Cardiac muscle cell (in vitro differentiated cells and primary cell): ENCODE measurements at regions not wholly inside any gene's neighbourhood (a gene's known extent, or its start where the extent isn't known, plus 50 kb on each side); places are given as distances from the start of the nearest gene placed in this dataset.
"Not testable (repeated sequence)": the region's sequence is repeated elsewhere in the genome, so short reads cannot be mapped to it uniquely, and the experiment has no call there.

Experiments
- DNase-seq, 2 donors: peaks; one replicate each; pipeline versions ENCODE4 v3.0.0 to v3.0.0-alpha.2; 2010 to 2017; ENCODE audit warnings: low read depth in 1 of 2, low spot score in 1 of 2
- H3K27ac ChIP-seq: fragments of 200-600 bp; sonication (generic); 2 replicates; pipeline ENCODE4 v1.5.1; 2016
- H3K27me3 ChIP-seq: fragments of 200-600 bp; sonication (generic); 2 replicates; pipeline ENCODE4 v1.6.0; 2016; ENCODE audit warnings: control low read depth
- H3K36me3 ChIP-seq: fragments of 200-600 bp; sonication (generic); 2 replicates; pipeline ENCODE4 v1.5.1; 2016; ENCODE audit warnings: control low read depth
- H3K4me1 ChIP-seq: fragments of 200-600 bp; sonication (generic); 2 replicates; pipeline ENCODE4 v1.8.1; 2017; ENCODE audit warnings: low read depth, mild to moderate bottlenecking, mixed run types
- H3K4me3 ChIP-seq: fragments of 200-600 bp; sonication (generic); 2 replicates; pipeline ENCODE4 v1.5.1; 2016; ENCODE audit warnings: mild to moderate bottlenecking
- H3K9me3 ChIP-seq: fragments of 200-600 bp; sonication (generic); 2 replicates; pipeline ENCODE4 v1.5.1; 2017; ENCODE audit warnings: low read depth, mild to moderate bottlenecking, control low read depth
- TF ChIP-seq, protein P1 (sequence below): IDR thresholded peaks from 2 replicates; pipeline ENCODE4 v1.5.1; 2012; ENCODE audit warnings: low read depth, mild to moderate bottlenecking, low read length

DNA sequence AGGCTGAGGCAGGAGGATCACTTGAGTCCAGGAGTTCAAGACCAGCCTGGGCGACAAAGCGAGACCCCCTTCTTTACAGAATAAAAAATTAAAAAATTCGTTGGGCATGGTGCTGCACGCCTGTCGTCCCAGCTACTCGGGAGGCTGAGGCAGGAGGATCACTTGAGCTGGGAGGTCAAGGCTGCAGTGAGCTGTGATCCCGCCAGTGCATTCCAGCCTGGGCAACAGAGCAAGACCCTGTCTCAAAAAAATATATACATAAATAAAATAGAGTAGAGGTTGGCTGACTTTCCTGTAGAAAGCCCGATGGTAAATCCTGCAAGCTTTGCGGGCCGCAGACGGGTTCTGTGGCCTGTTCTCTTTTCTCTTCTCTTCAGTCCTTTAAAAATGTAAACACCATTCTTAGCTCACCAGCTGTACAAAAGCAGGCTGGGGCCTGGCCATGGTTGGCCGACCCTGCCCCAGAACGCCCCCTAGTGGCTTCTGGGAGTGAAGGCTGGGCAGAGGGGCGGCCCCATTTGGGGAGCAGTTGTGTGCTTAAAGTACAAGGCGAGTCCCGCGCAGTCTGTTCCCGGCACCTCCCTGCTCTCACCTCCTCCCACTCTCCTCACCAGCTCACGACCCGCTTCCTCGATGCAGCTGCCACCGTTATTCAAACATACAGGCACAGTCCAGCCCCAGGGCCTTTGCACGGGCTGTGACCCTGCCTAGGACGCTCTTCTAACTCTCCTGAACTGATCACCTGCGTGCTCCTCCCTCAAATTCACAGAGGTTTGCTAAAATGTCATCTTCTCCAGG, 109.5 kb downstream of the CRLF3 start:
- not testable (repeated sequence) for H3K27ac ChIP-seq
- peak; percentile 21 to 54 for DNase-seq
- TF ChIP-seq, protein P1, sequence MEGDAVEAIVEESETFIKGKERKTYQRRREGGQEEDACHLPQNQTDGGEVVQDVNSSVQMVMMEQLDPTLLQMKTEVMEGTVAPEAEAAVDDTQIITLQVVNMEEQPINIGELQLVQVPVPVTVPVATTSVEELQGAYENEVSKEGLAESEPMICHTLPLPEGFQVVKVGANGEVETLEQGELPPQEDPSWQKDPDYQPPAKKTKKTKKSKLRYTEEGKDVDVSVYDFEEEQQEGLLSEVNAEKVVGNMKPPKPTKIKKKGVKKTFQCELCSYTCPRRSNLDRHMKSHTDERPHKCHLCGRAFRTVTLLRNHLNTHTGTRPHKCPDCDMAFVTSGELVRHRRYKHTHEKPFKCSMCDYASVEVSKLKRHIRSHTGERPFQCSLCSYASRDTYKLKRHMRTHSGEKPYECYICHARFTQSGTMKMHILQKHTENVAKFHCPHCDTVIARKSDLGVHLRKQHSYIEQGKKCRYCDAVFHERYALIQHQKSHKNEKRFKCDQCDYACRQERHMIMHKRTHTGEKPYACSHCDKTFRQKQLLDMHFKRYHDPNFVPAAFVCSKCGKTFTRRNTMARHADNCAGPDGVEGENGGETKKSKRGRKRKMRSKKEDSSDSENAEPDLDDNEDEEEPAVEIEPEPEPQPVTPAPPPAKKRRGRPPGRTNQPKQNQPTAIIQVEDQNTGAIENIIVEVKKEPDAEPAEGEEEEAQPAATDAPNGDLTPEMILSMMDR, result peak; percentile 54

DNA sequence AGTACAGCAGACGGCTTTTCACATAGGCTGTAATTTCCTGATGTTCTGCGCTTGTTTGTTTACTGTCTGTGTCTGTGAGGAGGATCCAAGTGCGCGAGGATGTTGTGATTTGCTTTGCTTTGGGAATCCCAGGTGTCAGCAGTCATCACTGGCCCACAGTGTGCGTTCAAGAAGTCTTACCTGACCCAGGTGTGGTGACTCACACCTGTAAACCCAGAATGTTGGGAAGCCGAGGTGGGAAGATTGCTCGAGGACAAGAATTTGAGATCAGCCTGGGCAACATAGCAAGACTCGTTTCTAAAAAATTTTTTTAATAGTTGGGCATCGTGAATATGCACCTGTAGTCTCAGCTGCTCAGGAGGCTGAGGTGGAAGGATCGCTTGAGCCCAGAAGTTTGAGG, 110.7 kb downstream of the CRLF3 start:
- not testable (repeated sequence) for H3K4me1 ChIP-seq, H3K4me3 ChIP-seq, H3K27ac ChIP-seq, DNase-seq, H3K9me3 ChIP-seq, H3K36me3 ChIP-seq, H3K27me3 ChIP-seq

More for the DNA sequence above, 109.5 kb downstream of the CRLF3 start:
- H3K4me1 ChIP-seq, H3K9me3 ChIP-seq, H3K4me3 ChIP-seq, H3K27me3 ChIP-seq, H3K36me3 ChIP-seq: not testable (repeated sequence)

DNA sequence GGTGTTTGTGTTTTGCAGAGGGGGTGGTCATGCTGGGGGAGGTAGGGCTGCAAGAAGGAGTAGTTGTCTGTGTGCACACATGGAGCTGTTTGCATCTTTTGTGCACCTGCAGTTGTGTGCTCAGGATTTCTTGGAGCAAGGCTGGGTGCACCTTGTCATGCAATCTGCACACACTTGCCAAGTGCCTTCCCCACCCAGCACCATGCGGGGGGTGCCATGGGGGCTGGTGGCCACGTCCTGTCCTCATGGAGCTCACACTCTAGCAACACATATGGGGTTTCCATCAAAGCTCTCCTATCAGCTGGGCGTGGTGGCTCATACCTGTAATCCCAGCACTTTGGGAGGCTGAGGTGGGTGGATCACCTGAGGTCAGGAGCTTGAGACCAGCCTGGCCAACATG, 111.6 kb downstream of the CRLF3 start:
- not testable (repeated sequence) for H3K4me1 ChIP-seq, H3K9me3 ChIP-seq, H3K27ac ChIP-seq, DNase-seq, H3K4me3 ChIP-seq, H3K27me3 ChIP-seq, H3K36me3 ChIP-seq

DNA sequence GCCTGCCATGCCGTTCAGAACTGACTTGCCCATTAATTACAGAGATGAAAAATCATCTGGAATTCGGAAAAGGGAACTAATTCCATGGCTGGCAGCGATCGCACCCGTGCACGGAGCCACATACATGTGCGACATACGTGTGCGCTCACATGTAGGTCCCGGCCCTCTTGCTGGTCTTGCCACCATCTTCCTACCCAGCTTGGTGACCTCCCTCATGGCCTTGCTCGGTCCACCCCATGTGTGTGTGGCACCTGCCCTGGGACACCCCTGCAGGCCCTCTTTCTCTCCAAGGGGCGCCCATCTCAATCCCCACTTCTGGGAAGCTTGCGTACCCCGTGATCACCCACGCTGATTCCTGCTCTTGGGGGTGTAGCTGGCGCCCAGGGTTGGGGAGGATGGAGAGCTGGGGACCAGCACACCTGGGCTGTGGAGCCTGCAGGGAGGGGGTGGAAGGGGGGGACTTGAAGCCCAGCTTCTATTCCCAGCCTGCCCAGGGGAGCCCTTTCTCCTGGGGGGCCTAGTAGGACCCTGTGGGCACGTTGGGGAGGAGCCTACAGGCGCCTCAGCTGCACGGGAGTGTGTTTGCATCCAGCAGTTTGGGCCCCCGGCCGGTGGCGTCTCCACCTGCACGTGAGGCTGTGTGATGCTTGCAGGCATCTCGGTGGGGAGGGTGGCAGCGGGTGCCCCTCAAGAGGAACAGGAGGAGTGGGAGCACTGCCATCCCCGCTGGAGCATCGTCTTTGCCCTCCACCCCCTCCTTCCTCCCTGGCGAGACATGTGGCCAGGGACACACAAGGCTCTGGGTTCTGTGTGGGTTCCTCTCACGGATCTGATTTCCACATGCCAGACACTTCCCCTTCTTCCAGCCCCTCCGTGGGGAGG, 112.6 kb downstream of the CRLF3 start:
- H3K9me3 ChIP-seq, H3K4me3 ChIP-seq, H3K27me3 ChIP-seq, H3K4me1 ChIP-seq, H3K27ac ChIP-seq, DNase-seq, H3K36me3 ChIP-seq: not testable (repeated sequence)

DNA sequence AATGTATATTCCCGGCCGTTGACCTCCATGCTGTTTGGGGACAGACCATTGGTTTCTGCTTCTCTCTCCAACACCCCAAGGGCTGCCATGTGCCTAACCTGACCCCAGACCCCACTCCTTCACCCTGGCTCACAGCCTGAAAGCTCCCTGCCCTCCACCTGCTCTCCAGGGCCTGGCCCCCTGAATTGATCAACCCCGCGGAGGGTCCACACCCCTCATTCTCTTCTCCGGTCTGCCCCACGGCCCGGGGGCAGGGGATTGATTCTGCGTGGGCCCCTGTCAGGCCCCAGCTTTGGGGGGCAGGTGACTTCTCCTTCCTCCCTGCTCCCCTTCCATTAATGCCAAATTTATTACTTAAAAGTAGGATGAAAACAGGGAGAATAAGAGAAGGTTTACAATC, 113.3 kb downstream of the CRLF3 start:
- H3K36me3 ChIP-seq, H3K27ac ChIP-seq, H3K27me3 ChIP-seq, H3K9me3 ChIP-seq, DNase-seq, H3K4me1 ChIP-seq: not testable (repeated sequence)
- H3K4me3 ChIP-seq, result peak overlapping the region; percentile 71

DNA sequence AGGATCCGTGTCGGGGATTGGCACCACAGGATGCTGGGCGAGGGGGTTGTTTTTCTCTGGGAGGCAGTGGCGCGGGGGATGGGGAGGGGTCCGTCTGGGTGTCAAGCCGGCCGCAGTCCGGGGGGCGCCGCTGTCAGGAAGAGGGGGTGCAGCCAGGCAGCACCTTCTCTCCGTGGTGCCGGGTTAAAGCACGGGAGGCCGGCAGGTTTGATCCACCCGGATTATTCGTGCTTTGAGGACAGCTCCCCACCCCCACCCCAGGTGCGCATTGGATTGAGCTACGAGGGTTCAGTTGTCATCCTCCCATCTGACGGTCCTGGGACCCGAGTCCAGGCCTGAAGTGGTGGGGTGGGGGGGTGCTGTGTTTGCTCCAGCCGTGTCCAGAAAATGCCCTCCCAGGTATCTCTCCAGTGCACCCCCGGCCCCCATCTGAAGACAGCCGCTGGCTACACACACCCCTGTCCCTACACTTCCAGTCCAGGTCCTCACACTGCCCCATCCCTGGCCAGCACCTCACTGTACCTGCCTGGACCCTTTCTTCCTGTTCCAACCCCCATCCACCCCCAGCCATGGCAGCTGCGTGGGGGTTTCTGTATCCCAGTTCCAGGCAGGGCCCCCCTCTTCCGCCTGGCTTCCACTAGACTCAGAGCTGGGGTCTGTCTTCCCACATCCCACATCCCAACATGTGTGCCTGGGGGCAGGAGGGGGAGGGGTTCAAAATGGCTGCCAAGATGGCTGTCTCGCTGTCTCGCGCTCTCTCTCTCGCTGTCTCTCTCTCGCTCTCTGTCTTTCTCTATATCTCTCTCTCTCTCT, 114.0 kb downstream of the CRLF3 start:
- peak overlapping the region; percentile 7 for H3K27ac ChIP-seq
- not testable (repeated sequence) for DNase-seq, H3K9me3 ChIP-seq, H3K27me3 ChIP-seq, H3K36me3 ChIP-seq, H3K4me1 ChIP-seq
- peak overlapping the region; percentile 71 for H3K4me3 ChIP-seq

DNA sequence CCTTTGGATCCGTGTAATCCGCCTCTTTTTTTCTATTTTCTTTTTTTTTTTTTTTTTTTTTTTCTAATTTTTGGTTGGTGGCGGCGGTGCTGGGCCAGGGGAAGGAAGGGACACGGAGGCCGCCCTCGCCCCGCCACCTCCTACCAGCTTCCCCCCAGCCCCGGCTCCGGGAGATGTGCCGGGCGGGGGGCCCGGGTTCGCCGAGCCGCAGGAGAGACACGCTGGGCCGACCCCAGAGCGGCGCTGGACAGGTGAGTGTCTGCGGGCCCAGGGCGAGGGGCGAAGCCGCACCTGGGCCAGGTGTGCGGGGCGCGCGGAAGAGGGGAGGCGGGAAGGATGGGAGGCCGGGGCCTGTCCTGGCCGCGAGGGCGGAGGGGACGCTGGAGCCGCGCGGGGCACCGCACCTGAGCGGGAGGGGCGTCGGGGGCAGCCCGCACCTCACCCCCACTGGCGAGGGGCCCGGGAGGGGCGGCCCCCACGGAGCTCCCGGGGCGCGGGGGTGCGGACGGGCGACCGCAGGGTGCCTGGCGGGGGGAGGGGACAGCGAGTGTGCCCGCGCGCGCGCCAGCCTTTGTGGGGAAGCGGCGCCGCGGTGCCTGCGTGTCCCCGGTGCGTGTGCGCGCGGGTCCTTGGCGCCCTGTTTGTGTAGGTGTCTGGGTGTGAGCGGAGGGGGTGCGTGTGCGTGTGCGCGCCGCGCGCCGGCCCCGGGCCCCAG, 114.8 kb downstream of the CRLF3 start:
- H3K27ac ChIP-seq, result peak overlapping the region; percentile 7
- not testable (repeated sequence) for H3K4me1 ChIP-seq, H3K9me3 ChIP-seq, H3K27me3 ChIP-seq, H3K36me3 ChIP-seq
- DNase-seq, result peak in 1 of 2 donors; percentile 43
- peak overlapping the region; percentile 71 for H3K4me3 ChIP-seq

DNA sequence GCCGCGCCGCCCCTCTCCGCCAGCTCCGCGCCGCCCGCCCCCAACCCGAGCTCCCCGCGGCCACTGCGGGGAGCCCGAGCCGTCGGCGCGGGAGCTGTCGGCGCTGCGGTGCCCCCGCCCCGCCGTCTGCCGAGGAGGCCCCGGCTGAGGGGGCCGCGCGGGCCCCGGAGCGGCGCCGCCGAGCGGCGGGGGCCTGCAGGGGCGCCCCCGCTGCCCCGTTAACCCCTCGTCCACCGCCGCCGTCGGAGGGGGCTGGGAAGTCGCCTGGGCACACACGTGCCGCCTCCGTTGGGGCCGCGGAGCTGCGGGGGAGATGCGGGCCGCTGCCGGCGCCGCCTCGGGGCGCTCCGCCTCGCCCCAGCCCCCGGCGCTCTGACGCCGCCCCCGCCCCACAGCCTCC, 115.4 kb downstream of the CRLF3 start:
- H3K27me3 ChIP-seq, H3K9me3 ChIP-seq, H3K36me3 ChIP-seq, H3K4me1 ChIP-seq: not testable (repeated sequence)
- Histone ChIP-seq H3K27ac (peak overlapping the region; percentile 91), H3K4me3 (peak overlapping the region; percentile 71)
- DNase-seq, result peak; percentile 30 to 52

DNA sequence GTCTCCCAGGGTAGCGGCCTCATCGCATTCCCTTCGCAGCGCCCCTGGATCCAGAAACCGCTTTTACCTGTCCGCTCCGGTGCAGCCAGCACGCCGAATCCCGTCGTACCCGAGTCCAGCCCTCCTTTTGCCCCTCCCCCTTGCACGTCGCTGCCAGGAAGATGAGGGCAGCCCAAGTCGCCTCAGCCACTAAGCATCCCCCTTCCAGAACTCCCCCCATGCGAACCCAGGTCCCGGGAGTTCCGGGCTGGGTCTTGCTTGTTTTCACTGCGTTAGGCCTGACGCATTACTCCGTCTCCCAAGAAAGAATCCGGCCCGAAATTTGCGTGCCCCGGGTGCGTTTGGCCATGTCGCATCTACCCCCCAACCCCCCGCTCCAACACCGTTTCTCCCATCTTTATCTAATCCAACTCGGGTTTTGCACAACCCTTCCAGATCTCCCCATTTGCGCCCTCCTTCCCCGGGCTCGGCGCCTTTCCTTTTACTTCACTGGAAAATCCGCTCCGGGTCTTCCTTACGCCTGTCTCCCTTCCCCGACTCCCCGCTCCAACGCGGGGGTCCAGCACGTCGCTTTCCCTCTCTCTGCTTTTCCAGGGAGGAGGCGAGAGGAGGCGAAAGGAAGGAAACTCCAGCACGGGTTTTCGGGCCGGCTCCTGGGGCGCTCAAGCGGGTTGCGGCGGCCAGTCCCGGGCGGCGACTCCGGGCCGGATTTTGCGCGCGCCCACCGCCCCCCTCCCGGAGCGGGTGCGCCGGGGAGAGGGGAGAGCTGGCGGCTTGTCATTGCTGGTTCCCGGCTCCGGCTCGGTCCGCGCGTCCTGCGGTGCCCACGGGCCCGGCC, 116.0 kb downstream of the CRLF3 start:
- Histone ChIP-seq H3K4me3 (peak overlapping the region; percentile 71), H3K27ac (peak overlapping the region; percentile 91)
- peak; percentile 95 to 98 for DNase-seq
- not testable (repeated sequence) for H3K9me3 ChIP-seq, H3K27me3 ChIP-seq, H3K4me1 ChIP-seq, H3K36me3 ChIP-seq

DNA sequence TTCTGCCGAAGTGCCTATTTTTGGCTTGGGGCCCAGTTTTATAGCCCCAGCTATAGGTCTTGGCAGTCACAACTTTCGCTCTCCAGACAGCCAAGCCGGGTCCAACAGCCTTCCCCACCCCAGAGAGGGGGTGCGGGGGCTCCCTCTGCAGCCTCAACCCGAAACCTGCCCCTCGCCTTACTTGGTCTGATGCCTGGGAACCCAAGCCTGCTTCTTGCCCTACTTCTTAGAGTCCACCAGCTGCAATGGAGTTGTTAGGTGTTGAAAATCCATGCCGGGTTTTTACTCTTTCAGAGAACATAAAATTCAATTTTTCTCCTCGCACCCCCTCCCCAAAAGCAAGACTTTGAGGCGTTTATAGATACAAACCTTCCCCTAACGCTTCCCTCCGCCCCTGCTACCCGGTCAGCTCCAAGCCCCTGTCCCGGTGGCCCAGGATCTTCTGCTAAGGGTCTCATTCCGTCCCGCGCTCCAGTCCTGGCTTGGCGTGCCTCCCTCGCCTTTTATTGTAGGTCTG, 116.7 kb downstream of the CRLF3 start:
- H3K27me3 ChIP-seq, H3K9me3 ChIP-seq, H3K36me3 ChIP-seq, DNase-seq, H3K4me1 ChIP-seq: not testable (repeated sequence)
- H3K4me3 ChIP-seq, result peak overlapping the region; percentile 71
- peak overlapping the region; percentile 91 for H3K27ac ChIP-seq
